Left lung (tissue), 4 donors: ENCODE measurements at regions not wholly inside any gene's neighbourhood (a gene's known extent, or its start where the extent isn't known, plus 50 kb on each side); places are given as distances from the start of the nearest gene placed in this dataset.

Experiments used
- ATAC-seq: fragments of 200-7000 bp; cut with Tn5 transposase; one replicate; pipeline ENCODE4 v1.9.1; 2020; ENCODE audit warnings: moderate library complexity
- DNase-seq, 4 donors: peaks; one replicate each; pipeline ENCODE4 v3.0.0-alpha.2; 2013 to 2020
- H3K27ac ChIP-seq, 2 donors: fragments of 200-600 bp; sonication (generic) in 1 of 2; one replicate each; pipeline versions ENCODE4 v1.5.0 to v1.8.0; 2020 to 2021
- H3K27me3 ChIP-seq, 2 donors: fragments of 200-600 bp; sonication (generic) in 1 of 2; one replicate each; pipeline versions ENCODE4 v1.5.0 to v1.8.0; 2020 to 2021
- H3K36me3 ChIP-seq, 2 donors: fragments of 200-600 bp; sonication (generic) in 1 of 2; one replicate each; pipeline versions ENCODE4 v1.5.0 to v1.8.0; 2020 to 2021
- H3K4me1 ChIP-seq, 2 donors: fragments of 200-600 bp; one replicate each; pipeline ENCODE4 v1.8.0; 2021
- H3K4me3 ChIP-seq, 2 donors: fragments of 200-600 bp; sonication (generic) in 1 of 2; one replicate each; pipeline versions ENCODE4 v1.5.0 to v1.8.0; 2020 to 2021; ENCODE audit warnings: mild to moderate bottlenecking in 1 of 2
- H3K9me3 ChIP-seq, 2 donors: fragments of 200-600 bp; sonication (generic) in 1 of 2; one replicate each; pipeline versions ENCODE4 v1.5.0 to v1.8.0; 2020 to 2021
- CTCF ChIP-seq, 2 donors: fragments of 200-600 bp; sonication (generic) in 1 of 2; IDR thresholded peaks; one replicate each; pipeline versions ENCODE4 v1.5.0 to v1.8.0; 2021; ENCODE audit warnings: antibody characterized with exemption in 2 of 2
- intact Hi-C, 2 donors: fragments of 100-400 bp; cut with DNase I; formaldehyde crosslinking; loops; one replicate each; pipeline versions ENCODE4 v1.11.2 to v1.14.2; 2022
- donor health status: DM: no; HTN: yes; CAD: no.
- donor health status: DM: no; HTN: no; CAD: no.

- H3K36me3 ChIP-seq = no peaks in the 10 kb centered on the region
- H3K9me3 ChIP-seq = no peaks in the 10 kb centered on the region
- H3K27ac ChIP-seq = no peak overlapping the region
- ATAC-seq (no peak), DNase-seq (no peak)
- no peak for TF ChIP-seq CTCF (IDR thresholded peaks at IDR 0.05)
- intact Hi-C loops = no loop called here
- no peak overlapping the region for H3K4me3 ChIP-seq
- no peaks in the 10 kb centered on the region for H3K27me3 ChIP-seq
- H3K4me1 ChIP-seq = no peaks in the 10 kb centered on the region
Measured at GRCh38 chr2:183666031-183666430, 541.8 kb downstream of the NUP35 start.

GRCh38 chr2:183671233-183671632 lies 547.0 kb downstream of the NUP35 start:
- intact Hi-C loops = no loop called here
- TF ChIP-seq CTCF (IDR thresholded peaks at IDR 0.05) = no peak
- Histone ChIP-seq H3K9me3 (no peaks in the 10 kb centered on the region), H3K4me1 (no peaks in the 10 kb centered on the region), H3K4me3 (no peak overlapping the region), H3K27me3 (no peaks in the 10 kb centered on the region), H3K27ac (no peak overlapping the region), H3K36me3 (no peaks in the 10 kb centered on the region)
- ATAC-seq (no peak), DNase-seq (no peak)

DNA sequence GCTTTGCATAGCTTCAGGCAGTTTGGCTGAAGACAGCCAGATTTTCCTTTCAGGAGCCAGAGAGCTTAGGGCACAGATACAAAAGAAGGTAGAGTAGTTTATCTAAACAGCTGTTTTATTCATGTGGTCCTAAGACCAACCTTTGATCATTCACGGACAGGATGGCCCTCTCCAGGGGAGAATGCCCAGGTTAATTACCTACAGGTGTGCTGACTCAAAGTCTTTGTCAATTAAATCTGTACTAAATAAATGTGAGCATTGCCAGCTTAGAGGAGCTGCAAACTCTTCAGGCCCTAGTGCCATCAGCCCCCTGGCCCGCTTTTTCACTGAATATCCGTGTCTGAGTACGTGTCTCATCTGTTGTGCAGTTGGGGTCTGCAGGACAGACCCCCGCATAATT lies 554.7 kb downstream of the NUP35 start:
- Histone ChIP-seq H3K9me3 (peaks cover 0 to 8% of the 10 kb centered on the region in 2 donors), H3K4me3 (no peak overlapping the region), H3K4me1 (no peaks in the 10 kb centered on the region), H3K27me3 (no peaks in the 10 kb centered on the region), H3K36me3 (no peaks in the 10 kb centered on the region), H3K27ac (no peak overlapping the region)
- ATAC-seq (no peak), DNase-seq (no peak)
- no peak for TF ChIP-seq CTCF (IDR thresholded peaks at IDR 0.05)
- intact Hi-C loops = no loop called here

GRCh38 chr2:183680573-183680972 lies 556.3 kb downstream of the NUP35 start:
- H3K4me3 ChIP-seq = no peak overlapping the region

GRCh38 chr2:183684686-183685085 lies 560.4 kb downstream of the NUP35 start:
- ATAC-seq (no peak), DNase-seq (no peak)
- Histone ChIP-seq H3K27me3 (no peaks in the 10 kb centered on the region), H3K4me3 (no peak overlapping the region), H3K27ac (no peak overlapping the region), H3K4me1 (no peaks in the 10 kb centered on the region), H3K36me3 (no peaks in the 10 kb centered on the region), H3K9me3 (peaks cover 0 to 20% of the 10 kb centered on the region in 2 donors)
- intact Hi-C loops = no loop called here
- no peak for TF ChIP-seq CTCF (IDR thresholded peaks at IDR 0.05)

More at GRCh38 chr2:183680573-183680972, 556.3 kb downstream of the NUP35 start:
- no peak for DNase-seq
- intact Hi-C loops = no loop called here
- Histone ChIP-seq H3K36me3 (no peaks in the 10 kb centered on the region), H3K9me3 (peaks cover 0 to 13% of the 10 kb centered on the region in 2 donors), H3K4me1 (no peaks in the 10 kb centered on the region), H3K27ac (no peak overlapping the region), H3K27me3 (no peaks in the 10 kb centered on the region)
- ATAC-seq = no peak
- no peak for TF ChIP-seq CTCF (IDR thresholded peaks at IDR 0.05)
